ENCODE measurements at regions not wholly inside any gene's neighbourhood (a gene's known extent, or its start where the extent isn't known, plus 50 kb on each side); places are given as distances from the start of the nearest gene placed in this dataset.

DNA sequence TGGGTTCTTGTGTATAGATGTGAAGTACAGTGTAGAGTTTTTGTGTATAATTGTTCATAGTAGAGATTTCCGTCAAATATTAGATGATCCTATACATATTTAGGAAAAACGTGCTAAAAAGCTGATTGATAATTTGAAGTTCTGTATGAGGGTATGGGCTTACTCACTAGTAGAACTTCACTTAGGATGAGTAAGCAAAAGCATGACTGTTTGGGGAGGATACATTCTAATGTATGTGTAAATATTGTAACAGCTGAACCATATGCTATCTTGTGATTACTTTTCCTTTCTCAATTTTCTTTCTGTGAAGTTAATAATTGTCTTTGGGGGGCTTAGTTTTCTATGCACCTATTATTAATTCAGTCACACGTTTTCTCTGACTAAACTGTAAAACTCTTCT lies 53.2 kb upstream of the PDK4 start:
- no peaks in the 10 kb centered on the region for H3K27me3 ChIP-seq (ENCODE audit: control insufficient read depth in 1 of 2, insufficient read depth in 2 of 2, low read length in 2 of 2)
- H3K9ac ChIP-seq (ENCODE audit: insufficient read depth, low read depth, low read length) = no peak overlapping the region
- H3K9me3 ChIP-seq (ENCODE audit: low read length) = no peaks in the 10 kb centered on the region
- FAIRE-seq (no peak), DNase-seq (ENCODE audit: low spot score) (no peak), ATAC-seq (no peak)
- WGBS (ENCODE audit: low lambda C conversion rate) = 29% methylated on average over 3 of the region's 3 CpGs
- BruUV-seq (replicated peaks) = no TSS peak
- no peaks in the 10 kb centered on the region for H4K20me1 ChIP-seq (ENCODE audit: insufficient read depth, low read length)
- no peaks in the 10 kb centered on the region for H3K36me3 ChIP-seq (replicated peaks in 1 of 2; ENCODE audit: control insufficient read depth in 1 of 2, insufficient read depth in 2 of 2, low read length in 2 of 2)
- TF ChIP-seq ZNF207 (IDR thresholded peaks at IDR 0.05; ENCODE audit: borderline replicate concordance) (no peak), TMF1 (CRISPR knock-in tag; IDR thresholded peaks at IDR 0.05; ENCODE audit: low read depth) (no peak), ARNT2 (CRISPR knock-in tag; IDR thresholded peaks at IDR 0.05; ENCODE audit: low read depth) (no peak), ZBTB8A (CRISPR knock-in tag; IDR thresholded peaks at IDR 0.05; ENCODE audit: borderline replicate concordance, low read depth) (no peak), NR3C1 (CRISPR knock-in tag; IDR thresholded peaks at IDR 0.05) (no peak), GABPA (IDR thresholded peaks at IDR 0.05; ENCODE audit: low read depth, low read length) (no peak), GABPA (CRISPR knock-in tag; IDR thresholded peaks at IDR 0.05; ENCODE audit: low read depth) (no peak), RNF2 (conservative IDR thresholded peaks at IDR 0.05; ENCODE audit: low read depth) (no peak), ZNF431 (CRISPR knock-in tag; IDR thresholded peaks at IDR 0.05; ENCODE audit: borderline replicate concordance, low read depth) (no peak), SMARCC2 (IDR thresholded peaks at IDR 0.05) (no peak)
- TF ChIP-seq, protein P1, sequence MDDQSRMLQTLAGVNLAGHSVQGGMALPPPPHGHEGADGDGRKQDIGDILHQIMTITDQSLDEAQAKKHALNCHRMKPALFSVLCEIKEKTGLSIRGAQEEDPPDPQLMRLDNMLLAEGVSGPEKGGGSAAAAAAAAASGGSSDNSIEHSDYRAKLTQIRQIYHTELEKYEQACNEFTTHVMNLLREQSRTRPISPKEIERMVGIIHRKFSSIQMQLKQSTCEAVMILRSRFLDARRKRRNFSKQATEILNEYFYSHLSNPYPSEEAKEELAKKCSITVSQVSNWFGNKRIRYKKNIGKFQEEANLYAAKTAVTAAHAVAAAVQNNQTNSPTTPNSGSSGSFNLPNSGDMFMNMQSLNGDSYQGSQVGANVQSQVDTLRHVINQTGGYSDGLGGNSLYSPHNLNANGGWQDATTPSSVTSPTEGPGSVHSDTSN (CRISPR knock-in tag; IDR thresholded peaks at IDR 0.05; ENCODE audit: borderline replicate concordance) = no peak
- H3K4me3 ChIP-seq (replicated peaks in 1 of 3; ENCODE audit: insufficient read depth in 1 of 3, low read depth in 2 of 3, low read length in 3 of 3) = no peak overlapping the region
- ChIA-PET CTCF (ENCODE audit: low intra/inter-chr PET ratio, low total read pairs) (no interaction called here), POLR2A (no interaction called here)
- intact Hi-C loops (cut with micrococcal nuclease; ENCODE audit: unreplicated experiment) = no loop called here
- in situ Hi-C loops (cut with HindIII; ENCODE audit: extremely low pct_ligation_motif_present, low pct_unique_long_range_greater_than_20kb) = no loop called here
- H3K27ac ChIP-seq (ENCODE audit: extremely low read length, insufficient read depth, low read length) = no peak overlapping the region
- no peak overlapping the region for H3K4me2 ChIP-seq (ENCODE audit: low read depth, low read length)
- no peaks in the 10 kb centered on the region for H3K4me1 ChIP-seq (ENCODE audit: insufficient read depth, low read length)
- H2AFZ ChIP-seq (ENCODE audit: low read length) = no peak overlapping the region
- no peaks in the 10 kb centered on the region for H3K79me2 ChIP-seq (ENCODE audit: insufficient read depth, low read length)
